Smooth muscle cell (in vitro differentiated cells): ENCODE measurements at regions not wholly inside any gene's neighbourhood (a gene's known extent, or its start where the extent isn't known, plus 50 kb on each side); places are given as distances from the start of the nearest gene placed in this dataset.
A peak's percentile ranks its signal among the peaks of the same experiment; 100 is the strongest.

Experiments
- DNase-seq: peaks from one replicate; lab custom pipeline; 2025; ENCODE audit not compliant: unreplicated experiment; lab: John Stamatoyannopoulos, UW
- H2AFZ ChIP-seq: fragments of 200-600 bp; sonication (generic); 2 replicates; pipeline ENCODE4 v1.6.0; 2016; ENCODE audit warnings: antibody characterized with exemption, low read depth, mild to moderate bottlenecking
- H3F3A ChIP-seq: fragments of 200-600 bp; sonication (generic); 2 replicates; pipeline ENCODE4 v1.6.0; 2017; ENCODE audit warnings: antibody characterized with exemption, low read depth
- H3K27ac ChIP-seq: fragments of 200-600 bp; sonication (generic); 2 replicates; pipeline ENCODE4 v1.5.1; 2016; ENCODE audit warnings: low read depth, mild to moderate bottlenecking
- H3K27me3 ChIP-seq: fragments of 200-600 bp; sonication (generic); 2 replicates; pipeline ENCODE4 v1.6.1; 2016; ENCODE audit warnings: low read depth, mild to moderate bottlenecking
- H3K36me3 ChIP-seq: fragments of 200-600 bp; sonication (generic); 2 replicates; pipeline ENCODE4 v1.5.1; 2016; ENCODE audit warnings: low read depth
- H3K4me1 ChIP-seq: fragments of 200-600 bp; sonication (generic); 2 replicates; pipeline ENCODE4 v1.5.1; 2016; ENCODE audit warnings: low read depth
- H3K4me2 ChIP-seq: fragments of 200-600 bp; sonication (generic); 2 replicates; pipeline ENCODE4 v1.6.0; 2016; ENCODE audit warnings: mild to moderate bottlenecking
- H3K4me3 ChIP-seq: fragments of 200-600 bp; sonication (generic); 2 replicates; pipeline ENCODE4 v1.5.1; 2016; ENCODE audit warnings: mild to moderate bottlenecking
- H3K79me2 ChIP-seq: fragments of 200-600 bp; sonication (generic); 2 replicates; pipeline ENCODE4 v1.6.0; 2016; ENCODE audit warnings: low read depth, mild to moderate bottlenecking
- H3K9ac ChIP-seq: fragments of 200-600 bp; sonication (generic); 2 replicates; pipeline ENCODE4 v1.6.0; 2016; ENCODE audit warnings: low read depth
- H3K9me3 ChIP-seq: fragments of 200-600 bp; sonication (generic); replicated peaks from 2 replicates; pipeline ENCODE4 v1.5.1; 2016; ENCODE audit warnings: low read depth
- H4K20me1 ChIP-seq: fragments of 200-600 bp; sonication (generic); 2 replicates; pipeline ENCODE4 v1.6.0; 2016; ENCODE audit warnings: low read depth
- CTCF ChIP-seq: fragments of 200-600 bp; sonication (generic); IDR thresholded peaks from 2 replicates; pipeline ENCODE4 v1.5.1; 2017; ENCODE audit warnings: borderline replicate concordance, mild to moderate bottlenecking, antibody characterized with exemption; ENCODE audit not compliant: insufficient read depth, poor library complexity, severe bottlenecking
- WGBS: methylation state at CpG from one replicate; pipeline ENCODE4 v1.1.7; 2016; ENCODE audit warnings: low lambda C conversion rate; 5-methylcytosine and 5-hydroxymethylcytosine counted together

GRCh38 chr5:121144764-121145163 lies 680.7 kb downstream of the PRR16 start:
- H3K9ac ChIP-seq: no peak overlapping the region
- WGBS: 23% methylated on average over 1 of the region's 1 CpG
- no peaks in the 10 kb centered on the region for H3F3A ChIP-seq
- no peak for TF ChIP-seq CTCF
- H3K4me1 ChIP-seq: no peaks in the 10 kb centered on the region
- H3K4me3 ChIP-seq: no peak overlapping the region
- no peak overlapping the region for H3K27ac ChIP-seq
- no peaks in the 10 kb centered on the region for H3K79me2 ChIP-seq
- no peaks in the 10 kb centered on the region for H4K20me1 ChIP-seq
- H2AFZ ChIP-seq: peak overlapping the region; percentile 41
- no peaks in the 10 kb centered on the region for H3K27me3 ChIP-seq
- H3K4me2 ChIP-seq: no peak overlapping the region
- no peak for DNase-seq
- no peaks in the 10 kb centered on the region for H3K36me3 ChIP-seq
- H3K9me3 ChIP-seq: no peaks in the 10 kb centered on the region

- no peaks in the 10 kb centered on the region for H3K9me3 ChIP-seq
- no peaks in the 10 kb centered on the region for H3F3A ChIP-seq
- H3K4me1 ChIP-seq: no peaks in the 10 kb centered on the region
- no peak overlapping the region for H2AFZ ChIP-seq
- H3K27me3 ChIP-seq: no peaks in the 10 kb centered on the region
- no peaks in the 10 kb centered on the region for H4K20me1 ChIP-seq
- no peak overlapping the region for H3K4me3 ChIP-seq
- H3K79me2 ChIP-seq: no peaks in the 10 kb centered on the region
- TF ChIP-seq CTCF: no peak
- no peak overlapping the region for H3K4me2 ChIP-seq
- no peak overlapping the region for H3K27ac ChIP-seq
- H3K36me3 ChIP-seq: no peaks in the 10 kb centered on the region
- H3K9ac ChIP-seq: no peak overlapping the region
- DNase-seq: no peak
- WGBS: 59% methylated on average over 2 of the region's 2 CpGs
Observed at GRCh38 chr5:121151534-121151933, 687.4 kb downstream of the PRR16 start.

GRCh38 chr5:121152411-121152810 lies 688.3 kb downstream of the PRR16 start:
- no peak for TF ChIP-seq CTCF
- Histone ChIP-seq H3K27me3 (no peaks in the 10 kb centered on the region), H2AFZ (no peak overlapping the region), H3K36me3 (no peaks in the 10 kb centered on the region), H3K4me2 (no peak overlapping the region), H3F3A (no peaks in the 10 kb centered on the region), H4K20me1 (no peaks in the 10 kb centered on the region), H3K4me1 (no peaks in the 10 kb centered on the region), H3K4me3 (no peak overlapping the region), H3K79me2 (no peaks in the 10 kb centered on the region), H3K27ac (no peak overlapping the region), H3K9me3 (no peaks in the 10 kb centered on the region), H3K9ac (no peak overlapping the region)
- DNase-seq: no peak

GRCh38 chr5:121156565-121156964 lies 692.5 kb downstream of the PRR16 start:
- no peaks in the 10 kb centered on the region for H3K79me2 ChIP-seq
- no peak overlapping the region for H3K4me2 ChIP-seq
- H3K9me3 ChIP-seq: no peaks in the 10 kb centered on the region
- no peak for TF ChIP-seq CTCF
- H3K27me3 ChIP-seq: no peaks in the 10 kb centered on the region
- H2AFZ ChIP-seq: no peak overlapping the region
- no peaks in the 10 kb centered on the region for H3K4me1 ChIP-seq
- H3K36me3 ChIP-seq: no peaks in the 10 kb centered on the region
- no peak overlapping the region for H3K4me3 ChIP-seq
- no peak overlapping the region for H3K9ac ChIP-seq
- no peak for DNase-seq
- WGBS: 100% methylated on average over 1 of the region's 1 CpG
- no peaks in the 10 kb centered on the region for H3F3A ChIP-seq
- H4K20me1 ChIP-seq: no peaks in the 10 kb centered on the region
- no peak overlapping the region for H3K27ac ChIP-seq
